ENCODE measurements at regions not wholly inside any gene's neighbourhood (a gene's known extent, or its start where the extent isn't known, plus 50 kb on each side); places are given as distances from the start of the nearest gene placed in this dataset.

GRCh38 chr12:114241973-114242434, 163.9 kb downstream of the TBX5 start:
- no peak for TF ChIP-seq POLR2AphosphoS5 (IDR thresholded peaks at IDR 0.05)
- TF ChIP-seq EP300 (conservative IDR thresholded peaks at IDR 0.05; ENCODE audit: poor library complexity, severe bottlenecking): no peak
- Histone ChIP-seq H3K36me3 (ENCODE audit: insufficient read depth, low read length) (no peaks in the 10 kb centered on the region), H3K9ac (ENCODE audit: low read length) (no peak overlapping the region), H3K27me3 (ENCODE audit: insufficient read depth, low read depth, low read length) (no peaks in the 10 kb centered on the region), H3K9me3 (ENCODE audit: low read length) (no peaks in the 10 kb centered on the region), H3K79me2 (replicated peaks; ENCODE audit: insufficient read depth, low read length) (no peaks in the 10 kb centered on the region), H3K4me2 (ENCODE audit: low read length) (no peak overlapping the region), H2AFZ (ENCODE audit: low read depth, low read length) (no peak overlapping the region), H3F3A (ENCODE audit: insufficient read depth, low read length, poor library complexity, severe bottlenecking) (no peaks in the 10 kb centered on the region), H3K9me2 (ENCODE audit: insufficient read depth, low read length) (no peaks in the 10 kb centered on the region), H3K4me3 (ENCODE audit: low read length) (no peak overlapping the region), H4K20me1 (ENCODE audit: insufficient read depth) (no peaks in the 10 kb centered on the region), H3K27ac (ENCODE audit: low read length) (no peak overlapping the region)

GRCh38 chr12:114240288-114240687, 165.7 kb downstream of the TBX5 start:
- no peaks in the 10 kb centered on the region for H3K79me2 ChIP-seq (replicated peaks; ENCODE audit: insufficient read depth, low read length)
- H3K4me2 ChIP-seq (ENCODE audit: low read length): no peak overlapping the region
- H3K27me3 ChIP-seq (ENCODE audit: insufficient read depth, low read depth, low read length): no peaks in the 10 kb centered on the region
- TF ChIP-seq POLR2AphosphoS5 (IDR thresholded peaks at IDR 0.05) (no peak), TAF1 (IDR thresholded peaks at IDR 0.05; ENCODE audit: low read depth) (no peak), EP300 (conservative IDR thresholded peaks at IDR 0.05; ENCODE audit: poor library complexity, severe bottlenecking) (no peak), CTCF (IDR thresholded peaks at IDR 0.05; ENCODE audit: poor library complexity, severe bottlenecking) (no peak), SMC3 (conservative IDR thresholded peaks at IDR 0.05; ENCODE audit: poor library complexity) (no peak)
- H3K4me3 ChIP-seq (ENCODE audit: low read length): no peak overlapping the region
- no peaks in the 10 kb centered on the region for H3K9me3 ChIP-seq (ENCODE audit: low read length)
- H3K9ac ChIP-seq (ENCODE audit: low read length): no peak overlapping the region
- H2AFZ ChIP-seq (ENCODE audit: low read depth, low read length): no peak overlapping the region
- H3K9me2 ChIP-seq (ENCODE audit: insufficient read depth, low read length): no peaks in the 10 kb centered on the region
- no peaks in the 10 kb centered on the region for H4K20me1 ChIP-seq (ENCODE audit: insufficient read depth)
- H3K36me3 ChIP-seq (ENCODE audit: insufficient read depth, low read length): no peaks in the 10 kb centered on the region
- H3F3A ChIP-seq (ENCODE audit: insufficient read depth, low read length, poor library complexity, severe bottlenecking): no peaks in the 10 kb centered on the region
- no peak overlapping the region for H3K27ac ChIP-seq (ENCODE audit: low read length)

GRCh38 chr12:114238808-114239207, 167.1 kb downstream of the TBX5 start:
- Histone ChIP-seq H3F3A (ENCODE audit: insufficient read depth, low read length, poor library complexity, severe bottlenecking) (no peaks in the 10 kb centered on the region), H3K4me2 (ENCODE audit: low read length) (no peak overlapping the region), H3K27ac (ENCODE audit: low read length) (no peak overlapping the region), H3K9ac (ENCODE audit: low read length) (no peak overlapping the region), H3K79me2 (replicated peaks; ENCODE audit: insufficient read depth, low read length) (no peaks in the 10 kb centered on the region), H3K36me3 (ENCODE audit: insufficient read depth, low read length) (no peaks in the 10 kb centered on the region), H4K20me1 (ENCODE audit: insufficient read depth) (no peaks in the 10 kb centered on the region), H3K4me3 (ENCODE audit: low read length) (no peak overlapping the region), H3K9me3 (ENCODE audit: low read length) (no peaks in the 10 kb centered on the region), H3K27me3 (ENCODE audit: insufficient read depth, low read depth, low read length) (no peaks in the 10 kb centered on the region), H3K9me2 (ENCODE audit: insufficient read depth, low read length) (no peaks in the 10 kb centered on the region), H2AFZ (ENCODE audit: low read depth, low read length) (no peak overlapping the region)
- TF ChIP-seq POLR2AphosphoS5 (IDR thresholded peaks at IDR 0.05): no peak

- no peaks in the 10 kb centered on the region for H3K27me3 ChIP-seq (ENCODE audit: insufficient read depth, low read depth, low read length)
- H3K9me3 ChIP-seq (ENCODE audit: low read length): no peaks in the 10 kb centered on the region
- H3K79me2 ChIP-seq (replicated peaks; ENCODE audit: insufficient read depth, low read length): no peaks in the 10 kb centered on the region
- no peaks in the 10 kb centered on the region for H3K9me2 ChIP-seq (ENCODE audit: insufficient read depth, low read length)
- no peaks in the 10 kb centered on the region for H4K20me1 ChIP-seq (ENCODE audit: insufficient read depth)
- H3K4me3 ChIP-seq (ENCODE audit: low read length): no peak overlapping the region
- no peak overlapping the region for H3K9ac ChIP-seq (ENCODE audit: low read length)
- TF ChIP-seq POLR2AphosphoS5 (IDR thresholded peaks at IDR 0.05) (no peak), MXI1 (conservative IDR thresholded peaks at IDR 0.05; ENCODE audit: poor library complexity, severe bottlenecking) (no peak), TAF1 (IDR thresholded peaks at IDR 0.05; ENCODE audit: low read depth) (no peak), EP300 (conservative IDR thresholded peaks at IDR 0.05; ENCODE audit: poor library complexity, severe bottlenecking) (no peak), SMC3 (conservative IDR thresholded peaks at IDR 0.05; ENCODE audit: poor library complexity) (no peak), CTCF (IDR thresholded peaks at IDR 0.05; ENCODE audit: poor library complexity, severe bottlenecking) (no peak), RAD21 (conservative IDR thresholded peaks at IDR 0.05) (no peak), EZH2 (IDR thresholded peaks at IDR 0.05; ENCODE audit: borderline replicate concordance, insufficient read depth, low read length, poor library complexity, severe bottlenecking) (no peak), REST (IDR thresholded peaks at IDR 0.05; ENCODE audit: borderline replicate concordance) (no peak)
- no peaks in the 10 kb centered on the region for H3F3A ChIP-seq (ENCODE audit: insufficient read depth, low read length, poor library complexity, severe bottlenecking)
- no peak overlapping the region for H3K4me2 ChIP-seq (ENCODE audit: low read length)
- H3K27ac ChIP-seq (ENCODE audit: low read length): no peak overlapping the region
- H2AFZ ChIP-seq (ENCODE audit: low read depth, low read length): no peak overlapping the region
- no peaks in the 10 kb centered on the region for H3K36me3 ChIP-seq (ENCODE audit: insufficient read depth, low read length)
Measured at GRCh38 chr12:114237230-114237629, 168.7 kb downstream of the TBX5 start.

Data from neural cell (in vitro differentiated cells).